PC-3 (cell line): ENCODE measurements at regions not wholly inside any gene's neighbourhood (a gene's known extent, or its start where the extent isn't known, plus 50 kb on each side); places are given as distances from the start of the nearest gene placed in this dataset.

ENCODE experiments used
- EZH2 ChIP-seq: fragments of 300-600 bp; sonication (generic); IDR thresholded peaks from one replicate; pipeline ENCODE4 v1.6.1; 2017; ENCODE audit warnings: antibody characterized with exemption, mild to moderate bottlenecking, low read length; ENCODE audit not compliant: unreplicated experiment
- TF ChIP-seq, protein P1 (sequence below): fragments of 300-600 bp; sonication (generic); conservative IDR thresholded peaks from 2 replicates; pipeline ENCODE4 v1.5.1; 2017; ENCODE audit warnings: antibody characterized with exemption, low read depth, mild to moderate bottlenecking, low read length

DNA sequence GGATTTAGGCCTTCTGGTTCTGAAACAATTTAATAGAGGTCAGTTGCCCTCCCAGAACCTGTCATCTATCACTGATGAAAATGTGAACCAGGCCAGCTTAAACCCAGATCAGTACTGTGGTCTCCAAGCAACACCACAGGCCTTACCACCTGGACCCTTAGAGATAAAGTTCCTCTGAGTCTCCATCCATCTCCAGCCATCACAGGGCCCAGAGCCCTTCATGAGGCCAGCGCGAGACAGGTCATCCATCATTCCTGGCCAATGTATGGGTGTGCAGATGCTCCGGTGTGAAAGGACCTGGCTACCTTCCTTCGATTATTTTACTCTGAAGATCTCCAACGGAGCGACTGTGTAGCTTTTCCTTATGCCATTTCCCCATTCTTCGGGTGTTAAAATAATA is 322.7 kb upstream of the SOX11 start:
- TF ChIP-seq, protein P1, sequence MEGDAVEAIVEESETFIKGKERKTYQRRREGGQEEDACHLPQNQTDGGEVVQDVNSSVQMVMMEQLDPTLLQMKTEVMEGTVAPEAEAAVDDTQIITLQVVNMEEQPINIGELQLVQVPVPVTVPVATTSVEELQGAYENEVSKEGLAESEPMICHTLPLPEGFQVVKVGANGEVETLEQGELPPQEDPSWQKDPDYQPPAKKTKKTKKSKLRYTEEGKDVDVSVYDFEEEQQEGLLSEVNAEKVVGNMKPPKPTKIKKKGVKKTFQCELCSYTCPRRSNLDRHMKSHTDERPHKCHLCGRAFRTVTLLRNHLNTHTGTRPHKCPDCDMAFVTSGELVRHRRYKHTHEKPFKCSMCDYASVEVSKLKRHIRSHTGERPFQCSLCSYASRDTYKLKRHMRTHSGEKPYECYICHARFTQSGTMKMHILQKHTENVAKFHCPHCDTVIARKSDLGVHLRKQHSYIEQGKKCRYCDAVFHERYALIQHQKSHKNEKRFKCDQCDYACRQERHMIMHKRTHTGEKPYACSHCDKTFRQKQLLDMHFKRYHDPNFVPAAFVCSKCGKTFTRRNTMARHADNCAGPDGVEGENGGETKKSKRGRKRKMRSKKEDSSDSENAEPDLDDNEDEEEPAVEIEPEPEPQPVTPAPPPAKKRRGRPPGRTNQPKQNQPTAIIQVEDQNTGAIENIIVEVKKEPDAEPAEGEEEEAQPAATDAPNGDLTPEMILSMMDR, result no peak
- TF ChIP-seq EZH2, result no peak
